Nephron progenitor cell (in vitro differentiated cells): ENCODE measurements at regions not wholly inside any gene's neighbourhood (a gene's known extent, or its start where the extent isn't known, plus 50 kb on each side); places are given as distances from the start of the nearest gene placed in this dataset.
"Not testable (repeated sequence)": the region's sequence is repeated elsewhere in the genome, so short reads cannot be mapped to it uniquely, and the experiment has no call there.

Experiments
- DNase-seq: peaks from one replicate; pipeline ENCODE4 v3.0.0; 2021
- H3K27ac Mint-ChIP-seq: 2 replicates; pipeline ENCODE4 v1.8.0; 2021; ENCODE audit warnings: mild to moderate bottlenecking, moderate library complexity, mixed read lengths
- H3K27me3 Mint-ChIP-seq: 2 replicates; pipeline ENCODE4 v1.8.0; 2021; ENCODE audit warnings: mild to moderate bottlenecking, low read depth, mixed read lengths; ENCODE audit not compliant: poor library complexity
- H3K36me3 Mint-ChIP-seq: 2 replicates; pipeline ENCODE4 v1.8.0; 2021; ENCODE audit warnings: low read depth, mixed read lengths
- H3K4me1 Mint-ChIP-seq: 2 replicates; pipeline ENCODE4 v1.8.0; 2021; ENCODE audit warnings: mixed read lengths
- H3K4me3 Mint-ChIP-seq: 2 replicates; pipeline ENCODE4 v1.8.0; 2021; ENCODE audit warnings: mild to moderate bottlenecking, moderate library complexity, mixed read lengths
- H3K9me3 Mint-ChIP-seq: 2 replicates; pipeline ENCODE4 v1.8.0; 2021; ENCODE audit warnings: mild to moderate bottlenecking, moderate library complexity, mixed read lengths
- TF ChIP-seq, protein P1 (sequence below): fragments of 200-600 bp; sonication (generic); IDR thresholded peaks from 2 replicates; pipeline ENCODE4 v1.5.0; 2021; ENCODE audit warnings: antibody characterized with exemption

GRCh38 chr12:38162708-38163441 is 153.7 kb upstream of the ALG10B start:
- H3K27ac Mint-ChIP-seq = no peak overlapping the region
- peaks cover 3% of the 10 kb centered on the region for H3K27me3 Mint-ChIP-seq
- TF ChIP-seq, protein P1, sequence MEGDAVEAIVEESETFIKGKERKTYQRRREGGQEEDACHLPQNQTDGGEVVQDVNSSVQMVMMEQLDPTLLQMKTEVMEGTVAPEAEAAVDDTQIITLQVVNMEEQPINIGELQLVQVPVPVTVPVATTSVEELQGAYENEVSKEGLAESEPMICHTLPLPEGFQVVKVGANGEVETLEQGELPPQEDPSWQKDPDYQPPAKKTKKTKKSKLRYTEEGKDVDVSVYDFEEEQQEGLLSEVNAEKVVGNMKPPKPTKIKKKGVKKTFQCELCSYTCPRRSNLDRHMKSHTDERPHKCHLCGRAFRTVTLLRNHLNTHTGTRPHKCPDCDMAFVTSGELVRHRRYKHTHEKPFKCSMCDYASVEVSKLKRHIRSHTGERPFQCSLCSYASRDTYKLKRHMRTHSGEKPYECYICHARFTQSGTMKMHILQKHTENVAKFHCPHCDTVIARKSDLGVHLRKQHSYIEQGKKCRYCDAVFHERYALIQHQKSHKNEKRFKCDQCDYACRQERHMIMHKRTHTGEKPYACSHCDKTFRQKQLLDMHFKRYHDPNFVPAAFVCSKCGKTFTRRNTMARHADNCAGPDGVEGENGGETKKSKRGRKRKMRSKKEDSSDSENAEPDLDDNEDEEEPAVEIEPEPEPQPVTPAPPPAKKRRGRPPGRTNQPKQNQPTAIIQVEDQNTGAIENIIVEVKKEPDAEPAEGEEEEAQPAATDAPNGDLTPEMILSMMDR = no peak
- H3K36me3 Mint-ChIP-seq = peaks cover 5% of the 10 kb centered on the region
- peaks cover 92% of the 10 kb centered on the region for H3K9me3 Mint-ChIP-seq
- no peaks in the 10 kb centered on the region for H3K4me1 Mint-ChIP-seq
- no peak for DNase-seq
- H3K4me3 Mint-ChIP-seq = no peak overlapping the region

- no peak overlapping the region for H3K27ac Mint-ChIP-seq
- H3K27me3 Mint-ChIP-seq = peaks cover 3% of the 10 kb centered on the region
- no peaks in the 10 kb centered on the region for H3K4me1 Mint-ChIP-seq
- TF ChIP-seq, protein P1 = no peak
- H3K9me3 Mint-ChIP-seq = peaks cover 89% of the 10 kb centered on the region
- no peak for DNase-seq
- no peak overlapping the region for H3K4me3 Mint-ChIP-seq
- peaks cover 5% of the 10 kb centered on the region for H3K36me3 Mint-ChIP-seq
Observed at GRCh38 chr12:38163442-38163801, 153.2 kb upstream of the ALG10B start.

GRCh38 chr12:38166225-38166624 is 150.3 kb upstream of the ALG10B start:
- DNase-seq = no peak
- no peak overlapping the region for H3K27ac Mint-ChIP-seq
- peaks cover 3% of the 10 kb centered on the region for H3K27me3 Mint-ChIP-seq
- peaks cover 5% of the 10 kb centered on the region for H3K36me3 Mint-ChIP-seq
- TF ChIP-seq, protein P1 = no peak
- peaks cover 88% of the 10 kb centered on the region for H3K9me3 Mint-ChIP-seq
- no peaks in the 10 kb centered on the region for H3K4me1 Mint-ChIP-seq
- no peak overlapping the region for H3K4me3 Mint-ChIP-seq

DNA sequence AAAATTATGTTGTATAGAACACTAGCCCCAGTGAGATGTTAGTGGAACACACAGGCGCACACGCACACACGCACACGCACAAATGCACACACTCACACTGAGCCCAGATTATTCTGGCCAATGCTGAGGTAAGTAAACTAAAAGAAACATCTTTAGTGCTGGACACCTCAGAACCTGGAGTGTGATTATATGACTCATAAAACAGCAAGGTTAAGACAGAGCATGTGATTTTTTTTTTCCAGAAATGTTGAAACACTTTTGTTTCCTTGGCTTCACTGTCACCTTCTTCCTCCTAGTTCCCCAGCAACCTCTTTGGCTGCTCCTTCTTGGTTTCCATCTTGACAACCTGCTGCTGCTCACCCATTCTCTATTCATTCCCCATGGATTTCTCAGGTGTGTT is 141.0 kb upstream of the ALG10B start:
- H3K27me3 Mint-ChIP-seq = peaks cover 4% of the 10 kb centered on the region
- no peaks in the 10 kb centered on the region for H3K36me3 Mint-ChIP-seq
- TF ChIP-seq, protein P1 = no peak
- H3K4me1 Mint-ChIP-seq = no peaks in the 10 kb centered on the region
- H3K9me3 Mint-ChIP-seq = peaks cover 76% of the 10 kb centered on the region
- H3K4me3 Mint-ChIP-seq = no peak overlapping the region
- H3K27ac Mint-ChIP-seq = no peak overlapping the region
- DNase-seq = no peak

DNA sequence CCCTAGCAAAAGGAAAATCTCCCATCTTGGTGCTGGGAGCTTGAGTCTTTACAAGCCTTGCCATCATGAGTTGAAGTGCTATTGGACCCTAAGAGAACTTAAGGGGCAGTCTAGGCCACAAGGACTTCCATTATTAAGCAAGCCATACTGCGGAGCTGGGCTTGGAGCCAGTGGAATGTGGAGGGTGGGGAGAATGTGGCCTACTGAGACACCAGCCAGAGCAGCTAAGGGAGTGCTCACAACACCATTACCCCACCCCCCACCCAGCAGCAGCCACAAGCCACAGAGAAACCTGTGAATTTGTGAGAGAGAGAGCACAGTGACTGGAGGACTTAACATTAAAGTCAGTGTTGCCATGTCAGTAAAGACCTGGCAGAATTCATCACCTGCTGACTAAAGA is 133.0 kb upstream of the ALG10B start:
- not testable (repeated sequence) for H3K27me3 Mint-ChIP-seq, DNase-seq, H3K27ac Mint-ChIP-seq, H3K4me1 Mint-ChIP-seq, H3K4me3 Mint-ChIP-seq, H3K36me3 Mint-ChIP-seq
- peaks cover 61% of the 10 kb centered on the region for H3K9me3 Mint-ChIP-seq

- H3K4me1 Mint-ChIP-seq, H3K36me3 Mint-ChIP-seq, H3K27me3 Mint-ChIP-seq, H3K4me3 Mint-ChIP-seq, H3K27ac Mint-ChIP-seq, DNase-seq: not testable (repeated sequence)
- H3K9me3 Mint-ChIP-seq = peaks cover 87% of the 10 kb centered on the region
Observed at GRCh38 chr12:38197286-38197685, 119.3 kb upstream of the ALG10B start.
